ENCODE measurements at regions not wholly inside any gene's neighbourhood (a gene's known extent, or its start where the extent isn't known, plus 50 kb on each side); places are given as distances from the start of the nearest gene placed in this dataset.

DNA sequence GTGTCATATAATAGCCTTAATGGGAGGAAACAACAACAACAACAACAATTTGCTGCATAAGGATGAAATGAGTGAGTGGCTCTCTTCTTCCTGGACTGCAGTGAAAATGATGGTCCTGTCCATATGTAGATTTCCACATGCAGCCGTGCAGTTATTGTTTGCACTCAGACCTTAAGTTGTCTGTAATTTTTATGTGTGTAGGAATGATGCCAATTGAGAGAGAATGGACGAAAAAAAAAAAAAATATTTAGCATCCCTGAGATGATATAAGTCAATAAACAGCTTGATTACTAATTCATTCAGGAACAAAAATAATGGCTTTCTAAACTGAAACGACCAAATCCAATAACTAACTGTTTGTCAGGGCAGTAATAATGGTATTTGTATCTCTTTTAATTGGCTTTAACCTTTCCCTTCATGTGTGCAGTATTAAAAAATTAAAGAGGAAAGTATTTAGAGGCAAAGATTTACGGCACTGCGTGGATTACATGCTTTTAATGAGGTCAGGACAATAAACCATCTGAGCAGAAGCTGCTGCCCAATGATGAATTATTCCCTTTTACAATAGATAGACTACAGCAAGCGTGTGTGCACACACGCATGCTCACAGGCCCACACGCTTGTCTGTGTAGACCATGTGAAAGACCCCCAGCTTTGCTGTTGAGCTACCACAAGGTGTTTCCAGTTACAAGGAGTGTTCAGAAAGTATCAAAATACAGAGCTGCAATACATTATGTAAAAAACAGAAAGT lies 459.5 kb upstream of the WWC1 start:
- H3K36me3 ChIP-seq (replicated peaks in 1 of 2; ENCODE audit: insufficient read depth in 1 of 2, low read depth in 2 of 2), result no peaks in the 10 kb centered on the region
- H3K27ac ChIP-seq, result no peak overlapping the region
- no peak overlapping the region for H3K4me3 ChIP-seq
- 75 to 76% methylated on average over 8 of the region's 8 CpGs for WGBS, 2 donors
- TF ChIP-seq, protein P1, sequence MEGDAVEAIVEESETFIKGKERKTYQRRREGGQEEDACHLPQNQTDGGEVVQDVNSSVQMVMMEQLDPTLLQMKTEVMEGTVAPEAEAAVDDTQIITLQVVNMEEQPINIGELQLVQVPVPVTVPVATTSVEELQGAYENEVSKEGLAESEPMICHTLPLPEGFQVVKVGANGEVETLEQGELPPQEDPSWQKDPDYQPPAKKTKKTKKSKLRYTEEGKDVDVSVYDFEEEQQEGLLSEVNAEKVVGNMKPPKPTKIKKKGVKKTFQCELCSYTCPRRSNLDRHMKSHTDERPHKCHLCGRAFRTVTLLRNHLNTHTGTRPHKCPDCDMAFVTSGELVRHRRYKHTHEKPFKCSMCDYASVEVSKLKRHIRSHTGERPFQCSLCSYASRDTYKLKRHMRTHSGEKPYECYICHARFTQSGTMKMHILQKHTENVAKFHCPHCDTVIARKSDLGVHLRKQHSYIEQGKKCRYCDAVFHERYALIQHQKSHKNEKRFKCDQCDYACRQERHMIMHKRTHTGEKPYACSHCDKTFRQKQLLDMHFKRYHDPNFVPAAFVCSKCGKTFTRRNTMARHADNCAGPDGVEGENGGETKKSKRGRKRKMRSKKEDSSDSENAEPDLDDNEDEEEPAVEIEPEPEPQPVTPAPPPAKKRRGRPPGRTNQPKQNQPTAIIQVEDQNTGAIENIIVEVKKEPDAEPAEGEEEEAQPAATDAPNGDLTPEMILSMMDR (IDR thresholded peaks at IDR 0.05), result no peak
- no peak for TF ChIP-seq POLR2A (IDR thresholded peaks at IDR 0.05)
- ATAC-seq, result no peak
- DNase-seq, result no peak
- no peaks in the 10 kb centered on the region for H3K4me1 ChIP-seq
- intact Hi-C loops (cut with DNase I), result no loop called here
- H3K27me3 ChIP-seq, result no peaks in the 10 kb centered on the region
- no peaks in the 10 kb centered on the region for H3K9me3 ChIP-seq

DNA sequence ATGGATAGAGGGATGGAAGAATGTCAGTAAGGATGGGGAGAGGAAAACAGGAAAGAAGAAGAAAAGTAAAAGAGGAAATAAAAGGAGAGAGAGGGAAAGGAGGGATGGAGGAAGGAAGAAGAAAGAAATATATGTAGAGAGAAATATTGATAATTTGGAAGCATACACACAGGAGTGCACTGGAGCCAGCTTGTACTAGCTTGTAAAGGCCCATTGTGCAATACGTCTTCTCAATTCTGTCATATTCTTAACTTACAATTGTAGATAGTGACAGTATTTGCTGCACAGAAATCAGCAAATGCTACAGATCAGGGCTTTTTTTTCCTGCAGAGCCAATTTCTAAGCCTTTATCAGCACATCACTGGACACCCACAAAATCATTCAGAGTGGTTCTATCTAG lies 458.8 kb upstream of the WWC1 start:
- no peak overlapping the region for H3K4me3 ChIP-seq
- DNase-seq (no peak), ATAC-seq (no peak)
- intact Hi-C loops (cut with DNase I), result no loop called here
- no peaks in the 10 kb centered on the region for H3K4me1 ChIP-seq
- TF ChIP-seq, protein P1 (IDR thresholded peaks at IDR 0.05), result no peak
- TF ChIP-seq POLR2A (IDR thresholded peaks at IDR 0.05), result no peak
- H3K9me3 ChIP-seq, result no peaks in the 10 kb centered on the region
- no peaks in the 10 kb centered on the region for H3K36me3 ChIP-seq (replicated peaks in 1 of 2; ENCODE audit: insufficient read depth in 1 of 2, low read depth in 2 of 2)
- WGBS, 2 donors, result 0 to 7% methylated on average over 1 of the region's 1 CpG
- no peaks in the 10 kb centered on the region for H3K27me3 ChIP-seq
- H3K27ac ChIP-seq, result no peak overlapping the region

DNA sequence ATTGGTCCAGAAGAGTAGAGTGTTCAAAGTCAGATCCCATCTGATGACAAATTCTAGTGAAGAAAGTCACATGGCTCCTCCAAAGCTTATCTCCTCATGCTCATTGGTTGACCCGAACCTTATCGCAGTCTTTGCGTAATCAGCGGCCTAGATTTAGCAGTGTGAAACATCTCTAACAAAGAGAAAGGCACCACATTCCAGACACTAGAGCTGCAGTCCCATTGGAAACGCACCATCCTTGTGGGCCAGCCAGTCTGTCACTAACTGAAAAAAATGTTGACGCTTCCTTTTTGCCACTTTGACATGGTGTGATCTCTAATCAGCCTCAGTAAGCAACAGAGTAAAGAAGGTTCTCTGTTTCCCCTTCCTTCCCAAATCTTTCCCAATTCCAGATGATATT lies 458.0 kb upstream of the WWC1 start:
- TF ChIP-seq, protein P1 (IDR thresholded peaks at IDR 0.05), result no peak
- no peak for TF ChIP-seq POLR2A (IDR thresholded peaks at IDR 0.05)
- H3K4me3 ChIP-seq, result no peak overlapping the region
- H3K36me3 ChIP-seq (replicated peaks in 1 of 2; ENCODE audit: insufficient read depth in 1 of 2, low read depth in 2 of 2), result no peaks in the 10 kb centered on the region
- H3K4me1 ChIP-seq, result no peaks in the 10 kb centered on the region
- DNase-seq (no peak), ATAC-seq (no peak)
- H3K27ac ChIP-seq, result no peak overlapping the region
- 69 to 91% methylated on average over 6 of the region's 6 CpGs for WGBS, 2 donors
- no peaks in the 10 kb centered on the region for H3K9me3 ChIP-seq
- intact Hi-C loops (cut with DNase I), result no loop called here
- no peaks in the 10 kb centered on the region for H3K27me3 ChIP-seq

DNA sequence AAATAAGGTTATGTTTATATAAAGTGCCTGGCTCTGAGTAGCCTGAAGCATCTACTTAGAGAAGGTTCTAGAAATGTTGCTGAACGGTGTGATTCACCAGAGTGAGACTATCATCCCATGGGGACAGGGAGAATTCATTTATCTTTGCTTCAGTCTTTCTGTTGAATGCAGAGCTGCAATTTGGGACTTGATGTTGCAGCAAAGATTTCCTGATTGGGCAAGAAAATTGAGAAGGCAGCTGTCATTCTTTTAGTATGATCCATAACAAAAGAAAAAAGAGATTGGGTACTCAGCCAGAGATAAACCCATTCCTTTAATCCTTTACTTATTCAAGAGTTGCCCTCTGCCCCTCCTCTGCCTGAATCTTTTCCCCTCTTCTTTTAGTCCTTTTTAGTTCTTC lies 456.3 kb upstream of the WWC1 start:
- H3K36me3 ChIP-seq (replicated peaks in 1 of 2; ENCODE audit: insufficient read depth in 1 of 2, low read depth in 2 of 2), result no peaks in the 10 kb centered on the region
- no peaks in the 10 kb centered on the region for H3K9me3 ChIP-seq
- TF ChIP-seq, protein P1 (IDR thresholded peaks at IDR 0.05), result no peak
- no peak for TF ChIP-seq POLR2A (IDR thresholded peaks at IDR 0.05)
- no peak overlapping the region for H3K4me3 ChIP-seq
- no peaks in the 10 kb centered on the region for H3K27me3 ChIP-seq
- 57 to 71% methylated on average over 1 of the region's 1 CpG for WGBS, 2 donors
- DNase-seq, result no peak
- ATAC-seq, result no peak
- intact Hi-C loops (cut with DNase I), result no loop called here
- no peaks in the 10 kb centered on the region for H3K4me1 ChIP-seq
- H3K27ac ChIP-seq, result no peak overlapping the region

DNA sequence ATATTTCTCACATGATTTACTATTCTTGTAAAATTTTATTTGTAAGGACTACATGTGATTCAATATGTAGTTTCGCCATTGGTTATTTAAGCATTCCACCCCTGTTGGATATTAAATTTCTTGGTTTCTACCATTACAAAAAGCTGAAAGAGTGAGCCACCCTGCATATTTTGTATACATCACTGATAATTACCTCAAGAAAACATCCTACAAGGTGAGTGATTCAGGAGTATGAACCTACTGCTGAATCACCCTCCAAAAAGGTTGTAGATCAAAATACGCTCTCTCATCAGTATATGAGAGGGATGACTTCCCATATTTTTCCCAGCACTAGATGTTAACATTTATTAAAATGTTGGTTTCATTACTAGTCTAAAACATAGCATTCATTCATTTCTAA lies 454.3 kb upstream of the WWC1 start:
- H3K27me3 ChIP-seq, result no peaks in the 10 kb centered on the region
- ATAC-seq (no peak), DNase-seq (no peak)
- H3K9me3 ChIP-seq, result no peaks in the 10 kb centered on the region
- 83 to 93% methylated on average over 2 of the region's 2 CpGs for WGBS, 2 donors
- intact Hi-C loops (cut with DNase I), result no loop called here
- no peak overlapping the region for H3K27ac ChIP-seq
- H3K4me1 ChIP-seq, result no peaks in the 10 kb centered on the region
- no peaks in the 10 kb centered on the region for H3K36me3 ChIP-seq (replicated peaks in 1 of 2; ENCODE audit: insufficient read depth in 1 of 2, low read depth in 2 of 2)
- no peak overlapping the region for H3K4me3 ChIP-seq
- no peak for TF ChIP-seq POLR2A (IDR thresholded peaks at IDR 0.05)
- TF ChIP-seq, protein P1 (IDR thresholded peaks at IDR 0.05), result no peak
